ENCODE measurements at regions not wholly inside any gene's neighbourhood (a gene's known extent, or its start where the extent isn't known, plus 50 kb on each side); places are given as distances from the start of the nearest gene placed in this dataset.
"Not testable (repeated sequence)": the region's sequence is repeated elsewhere in the genome, so short reads cannot be mapped to it uniquely, and the experiment has no call there.

GRCh38 chr1:5620418-5620817 lies 371.8 kb downstream of the NPHP4 start:
- intact Hi-C loops (cut with DNase I), result loop anchor here (10.0 kb wide), 1 partner anchor 106 kb away; no protein-coding TSS in a partner anchor
- DNase-seq, result no peak

- intact Hi-C loops (cut with DNase I), result no loop called here
- no peak for DNase-seq
Observed at GRCh38 chr1:5619469-5619868, 372.8 kb downstream of the NPHP4 start.

GRCh38 chr1:5617546-5617945 lies 374.7 kb downstream of the NPHP4 start:
- intact Hi-C loops (cut with DNase I), result no loop called here
- no peak for DNase-seq

GRCh38 chr1:5617179-5617520 lies 375.1 kb downstream of the NPHP4 start:
- no peak for DNase-seq
- intact Hi-C loops (cut with DNase I), result no loop called here

GRCh38 chr1:5616366-5617178 lies 375.7 kb downstream of the NPHP4 start:
- no peak for DNase-seq
- intact Hi-C loops (cut with DNase I), result no loop called here

GRCh38 chr1:5615076-5615475 lies 377.1 kb downstream of the NPHP4 start:
- intact Hi-C loops (cut with DNase I), result no loop called here
- no peak for DNase-seq

GRCh38 chr1:5613900-5614299 lies 378.3 kb downstream of the NPHP4 start:
- intact Hi-C loops (cut with DNase I), result no loop called here
- DNase-seq, result no peak

GRCh38 chr1:5611851-5612250 lies 380.4 kb downstream of the NPHP4 start:
- no peak for DNase-seq
- intact Hi-C loops (cut with DNase I), result no loop called here

GRCh38 chr1:5611431-5611830 lies 380.8 kb downstream of the NPHP4 start:
- intact Hi-C loops (cut with DNase I), result no loop called here
- no peak for DNase-seq

- DNase-seq, result no peak
- intact Hi-C loops (cut with DNase I), result no loop called here
Observed at GRCh38 chr1:5610432-5610831, 381.8 kb downstream of the NPHP4 start.

GRCh38 chr1:5603353-5604104 lies 388.7 kb downstream of the NPHP4 start:
- intact Hi-C loops (cut with DNase I), result no loop called here
- DNase-seq, result no peak

- DNase-seq; intact Hi-C loops (cut with DNase I): not testable (repeated sequence)
Observed at GRCh38 chr1:5602718-5603117, 389.5 kb downstream of the NPHP4 start.

- no peak for DNase-seq
- intact Hi-C loops (cut with DNase I), result no loop called here
Observed at GRCh38 chr1:5601516-5601915, 390.7 kb downstream of the NPHP4 start.

GRCh38 chr1:5599541-5599940 lies 392.7 kb downstream of the NPHP4 start:
- intact Hi-C loops (cut with DNase I), result no loop called here
- no peak for DNase-seq

- DNase-seq, result no peak
- intact Hi-C loops (cut with DNase I), result no loop called here
Observed at GRCh38 chr1:5598824-5599395, 393.3 kb downstream of the NPHP4 start.

GRCh38 chr1:5597991-5598823 lies 394.0 kb downstream of the NPHP4 start:
- intact Hi-C loops (cut with DNase I), result no loop called here
- no peak for DNase-seq

GRCh38 chr1:5597171-5597850 lies 394.9 kb downstream of the NPHP4 start:
- intact Hi-C loops (cut with DNase I), result no loop called here
- DNase-seq, result no peak

GRCh38 chr1:5596651-5597050 lies 395.6 kb downstream of the NPHP4 start:
- DNase-seq, result peak in 1 of 10 donors; percentile 82
- intact Hi-C loops (cut with DNase I), result no loop called here

GRCh38 chr1:5595531-5596170 lies 396.6 kb downstream of the NPHP4 start:
- intact Hi-C loops (cut with DNase I), result no loop called here
- no peak for DNase-seq
